Adrenal gland (tissue), 5 donors: ENCODE measurements at regions not wholly inside any gene's neighbourhood (a gene's known extent, or its start where the extent isn't known, plus 50 kb on each side); places are given as distances from the start of the nearest gene placed in this dataset.

Source experiments
- POLR2A ChIP-seq, 2 donors: fragments of 450-650 bp; IDR thresholded peaks; one replicate each; pipeline ENCODE4 v1.6.1; 2017; ENCODE audit warnings: antibody characterized with exemption in 2 of 2, mild to moderate bottlenecking in 2 of 2, moderate library complexity in 1 of 2
- TF ChIP-seq, protein P1 (sequence below), 6 experiments: fragments of 450-650 bp in 4 of 6; fragments of 200-600 bp in 2 of 6; sonication (generic) in 1 of 6; IDR thresholded peaks; 1 replicate in 5 of 6; 2 replicates in 1 of 6; pipeline versions ENCODE4 v1.5.1 to v1.8.0; 2016 to 2021; ENCODE audit warnings: antibody characterized with exemption in 6 of 6, mild to moderate bottlenecking in 2 of 6, moderate library complexity in 1 of 6
- donor health status: DM: no; HTN: no; CAD: no.

DNA sequence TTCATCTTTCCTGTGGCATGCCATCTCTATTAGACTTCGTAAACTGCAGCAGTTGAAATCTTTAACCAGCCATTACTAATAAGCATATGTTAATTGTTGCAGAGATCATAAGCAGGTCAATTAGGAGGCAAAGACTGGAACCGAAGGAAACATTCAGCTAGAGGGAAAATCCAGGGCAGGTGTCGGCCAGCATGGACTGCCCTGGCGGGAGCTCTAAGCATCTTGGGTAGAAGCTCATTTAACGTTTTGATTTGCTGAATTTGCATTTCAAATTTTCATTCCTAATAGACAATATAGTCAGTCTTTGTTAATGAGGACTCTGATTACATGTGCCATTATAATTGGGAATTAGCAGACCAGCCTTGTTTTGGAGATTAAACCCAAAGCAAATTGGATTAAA, 238.6 kb downstream of the POU4F1 start:
- TF ChIP-seq, protein P1, sequence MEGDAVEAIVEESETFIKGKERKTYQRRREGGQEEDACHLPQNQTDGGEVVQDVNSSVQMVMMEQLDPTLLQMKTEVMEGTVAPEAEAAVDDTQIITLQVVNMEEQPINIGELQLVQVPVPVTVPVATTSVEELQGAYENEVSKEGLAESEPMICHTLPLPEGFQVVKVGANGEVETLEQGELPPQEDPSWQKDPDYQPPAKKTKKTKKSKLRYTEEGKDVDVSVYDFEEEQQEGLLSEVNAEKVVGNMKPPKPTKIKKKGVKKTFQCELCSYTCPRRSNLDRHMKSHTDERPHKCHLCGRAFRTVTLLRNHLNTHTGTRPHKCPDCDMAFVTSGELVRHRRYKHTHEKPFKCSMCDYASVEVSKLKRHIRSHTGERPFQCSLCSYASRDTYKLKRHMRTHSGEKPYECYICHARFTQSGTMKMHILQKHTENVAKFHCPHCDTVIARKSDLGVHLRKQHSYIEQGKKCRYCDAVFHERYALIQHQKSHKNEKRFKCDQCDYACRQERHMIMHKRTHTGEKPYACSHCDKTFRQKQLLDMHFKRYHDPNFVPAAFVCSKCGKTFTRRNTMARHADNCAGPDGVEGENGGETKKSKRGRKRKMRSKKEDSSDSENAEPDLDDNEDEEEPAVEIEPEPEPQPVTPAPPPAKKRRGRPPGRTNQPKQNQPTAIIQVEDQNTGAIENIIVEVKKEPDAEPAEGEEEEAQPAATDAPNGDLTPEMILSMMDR (IDR thresholded peaks at IDR 0.05): no peak
- no peak for TF ChIP-seq POLR2A (IDR thresholded peaks at IDR 0.05)
